H9 (cell line): ENCODE measurements at regions not wholly inside any gene's neighbourhood (a gene's known extent, or its start where the extent isn't known, plus 50 kb on each side); places are given as distances from the start of the nearest gene placed in this dataset.

Source experiments
- DNase-seq: peaks from one replicate; pipeline ENCODE4 v3.0.0-alpha.2; 2017
- H2AFZ ChIP-seq: one replicate; pipeline ENCODE4 v1.6.1; 2013; ENCODE audit warnings: mild to moderate bottlenecking, low read length, control low read depth, moderate library complexity
- H2AK5ac ChIP-seq: 2 replicates; pipeline ENCODE4 v1.6.1; 2013; ENCODE audit warnings: low read length, control low read depth, mixed read lengths; ENCODE audit not compliant: insufficient read length
- H2BK120ac ChIP-seq: one replicate; pipeline ENCODE4 v1.6.1; 2013; ENCODE audit warnings: low read depth, mild to moderate bottlenecking, low read length, control low read depth, inconsistent platforms; ENCODE audit not compliant: poor library complexity, severe bottlenecking
- H2BK12ac ChIP-seq: 2 replicates; pipeline ENCODE4 v1.6.1; 2013; ENCODE audit warnings: low read length, control low read depth, mixed read lengths, low read depth; ENCODE audit not compliant: insufficient read length
- H2BK15ac ChIP-seq: 2 replicates; pipeline ENCODE4 v1.6.1; 2013; ENCODE audit warnings: low read depth, low read length, control low read depth
- H2BK20ac ChIP-seq: one replicate; pipeline ENCODE4 v1.6.1; 2013; ENCODE audit warnings: low read depth, mild to moderate bottlenecking, low read length, control low read depth, inconsistent platforms; ENCODE audit not compliant: poor library complexity, severe bottlenecking
- H2BK5ac ChIP-seq: 2 replicates; pipeline ENCODE4 v1.6.1; 2013; ENCODE audit warnings: low read length, control low read depth, mixed read lengths; ENCODE audit not compliant: insufficient read length
- H3K14ac ChIP-seq: 2 replicates; pipeline ENCODE4 v1.6.1; 2013; ENCODE audit warnings: low read length, control low read depth; ENCODE audit not compliant: insufficient read depth
- H3K18ac ChIP-seq: 2 replicates; pipeline ENCODE4 v1.6.1; 2013; ENCODE audit warnings: low read depth, mild to moderate bottlenecking, mixed read lengths, low read length, control low read depth; ENCODE audit not compliant: insufficient read length
- H3K23ac ChIP-seq: 2 replicates; pipeline ENCODE4 v1.6.1; 2013; ENCODE audit warnings: low read length, control low read depth, mixed read lengths, low read depth; ENCODE audit not compliant: insufficient read length
- H3K23me2 ChIP-seq: 2 replicates; pipeline ENCODE4 v1.6.1; 2013; ENCODE audit warnings: low read depth, mild to moderate bottlenecking, mixed read lengths, low read length, control low read depth; ENCODE audit not compliant: insufficient read length, poor library complexity, severe bottlenecking
- H3K27ac ChIP-seq: 2 replicates; pipeline ENCODE4 v1.5.1; 2013; ENCODE audit warnings: low read length, control low read depth, mixed read lengths, low read depth; ENCODE audit not compliant: insufficient read length
- H3K27me3 ChIP-seq: 2 replicates; pipeline ENCODE4 v1.6.1; 2013; ENCODE audit warnings: low read length, control low read depth, inconsistent platforms; ENCODE audit not compliant: insufficient read depth
- H3K4ac ChIP-seq: 2 replicates; pipeline ENCODE4 v1.6.1; 2013; ENCODE audit warnings: low read depth, mild to moderate bottlenecking, control low read depth, inconsistent platforms, low read length, moderate library complexity
- H3K4me1 ChIP-seq: 2 replicates; pipeline ENCODE4 v1.6.1; 2013; ENCODE audit warnings: low read length, control low read depth, inconsistent platforms; ENCODE audit not compliant: insufficient read depth
- H3K4me2 ChIP-seq: 2 replicates; pipeline ENCODE4 v1.6.1; 2013; ENCODE audit warnings: low read length, control low read depth, mixed read lengths; ENCODE audit not compliant: insufficient read length, insufficient read depth
- H3K56ac ChIP-seq: 2 replicates; pipeline ENCODE4 v1.6.1; 2013; ENCODE audit warnings: low read depth, mild to moderate bottlenecking, mixed read lengths, low read length, control low read depth; ENCODE audit not compliant: insufficient read length
- H3K79me1 ChIP-seq: 2 replicates; pipeline ENCODE4 v1.6.1; 2013; ENCODE audit warnings: low read depth, mild to moderate bottlenecking, moderate library complexity, low read length, control low read depth, inconsistent platforms; ENCODE audit not compliant: insufficient read depth, poor library complexity, severe bottlenecking
- H3K79me2 ChIP-seq: 2 replicates; pipeline ENCODE4 v1.6.1; 2013; ENCODE audit warnings: low read length, control low read depth, inconsistent platforms; ENCODE audit not compliant: insufficient read depth
- H3K9ac ChIP-seq: 2 replicates; pipeline ENCODE4 v1.6.1; 2013; ENCODE audit warnings: low read length, control low read depth, mixed read lengths; ENCODE audit not compliant: insufficient read length; ENCODE audit errors: extremely low read depth
- H3K9me3 ChIP-seq: one replicate; pipeline ENCODE4 v1.6.1; 2013; ENCODE audit warnings: low read depth, low read length, inconsistent platforms; ENCODE audit not compliant: control insufficient read depth
- H3T11ph ChIP-seq: one replicate; pipeline ENCODE4 v1.6.1; 2013; ENCODE audit warnings: mild to moderate bottlenecking, low read length, control low read depth, inconsistent platforms
- H4K20me1 ChIP-seq: one replicate; pipeline ENCODE4 v1.6.1; 2013; ENCODE audit not compliant: control insufficient read depth, insufficient read length, insufficient read depth
- H4K5ac ChIP-seq: 2 replicates; pipeline ENCODE4 v1.6.1; 2013; ENCODE audit warnings: low read depth, mild to moderate bottlenecking, mixed read lengths, low read length, control low read depth; ENCODE audit not compliant: insufficient read length
- H4K8ac ChIP-seq: replicated peaks from 2 replicates; pipeline ENCODE4 v1.6.1; 2013; ENCODE audit warnings: low read length, control low read depth, mixed read lengths, low read depth; ENCODE audit not compliant: insufficient read length
- H4K91ac ChIP-seq: 2 replicates; pipeline ENCODE4 v1.6.1; 2013; ENCODE audit warnings: low read depth, mild to moderate bottlenecking, moderate library complexity, mixed read lengths, low read length, control low read depth; ENCODE audit not compliant: insufficient read length
- H3K27ac Mint-ChIP-seq, 3 experiments: 2 replicates in 2 of 3; 3 replicates in 1 of 3; pipeline ENCODE4 v1.8.0; 2020 to 2021; ENCODE audit warnings: mixed read lengths in 3 of 3, mild to moderate bottlenecking in 1 of 3, moderate library complexity in 1 of 3
- H3K27me3 Mint-ChIP-seq: 2 replicates; pipeline ENCODE4 v1.8.0; 2021; ENCODE audit warnings: low read depth, mild to moderate bottlenecking, moderate library complexity, mixed read lengths
- H3K36me3 Mint-ChIP-seq, 3 experiments: 2 replicates in 2 of 3; 3 replicates in 1 of 3; pipeline ENCODE4 v1.8.0; 2020 to 2021; ENCODE audit warnings: low read depth in 3 of 3, mixed read lengths in 3 of 3; ENCODE audit not compliant: insufficient read depth in 1 of 3
- H3K4me1 Mint-ChIP-seq, 2 experiments: 2 replicates each; pipeline ENCODE4 v1.8.0; 2020; ENCODE audit warnings: mixed read lengths in 2 of 2
- H3K4me3 Mint-ChIP-seq, 2 experiments: 2 replicates in 1 of 2; 3 replicates in 1 of 2; pipeline ENCODE4 v1.8.0; 2020 to 2021; ENCODE audit warnings: mild to moderate bottlenecking in 2 of 2, mixed read lengths in 2 of 2, moderate library complexity in 1 of 2
- H3K9me3 Mint-ChIP-seq, 2 experiments: 2 replicates in 1 of 2; 3 replicates in 1 of 2; pipeline ENCODE4 v1.8.0; 2020; ENCODE audit warnings: mild to moderate bottlenecking in 2 of 2, mixed read lengths in 2 of 2, moderate library complexity in 1 of 2
- WGBS: extraction: QIAGEN DNeasy Blood & Tissue Kit; methylation state at CpG from one replicate; pipeline ENCODE4 v1.1.7; 2013; ENCODE audit warnings: missing lambda C conversion rate, low lambda C conversion rate, mixed read lengths; ENCODE audit not compliant: insufficient read length; ENCODE audit errors: extremely low coverage; 5-methylcytosine and 5-hydroxymethylcytosine counted together
- TF ChIP-seq, protein P1 (sequence below): fragments of 200-600 bp; sonication (generic); conservative IDR thresholded peaks from 3 replicates; pipeline ENCODE4 v1.8.0; 2021; ENCODE audit warnings: antibody characterized with exemption, mild to moderate bottlenecking

DNA sequence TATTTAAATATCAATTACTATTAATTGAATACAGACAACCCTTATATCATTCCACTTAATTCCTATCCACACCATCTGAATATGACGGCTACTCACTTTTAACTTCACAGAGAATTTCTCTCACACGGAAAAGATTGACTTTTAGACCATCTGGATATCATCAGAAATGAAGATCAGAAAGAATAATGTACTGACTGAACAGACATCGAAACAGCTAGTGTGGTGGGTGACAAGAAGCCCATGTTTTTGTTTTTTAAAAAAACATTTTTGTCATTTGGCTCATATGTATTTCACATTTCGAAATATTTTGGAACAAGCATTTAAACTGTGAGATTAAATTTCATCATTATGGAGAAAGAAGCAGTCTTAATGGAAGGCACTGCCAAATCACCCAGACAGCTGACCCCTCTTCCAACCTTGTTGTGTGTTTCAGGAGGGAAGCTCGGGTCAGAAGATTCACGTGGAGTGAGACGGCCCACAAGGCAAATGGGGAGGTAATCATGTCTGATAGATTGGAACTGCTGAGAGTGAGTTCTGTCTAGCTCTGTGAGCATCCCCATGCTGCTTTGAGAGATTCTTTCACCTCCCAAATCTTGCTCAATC lies 204.2 kb upstream of the RASGEF1B start:
- H3K27ac Mint-ChIP-seq, result no peak overlapping the region
- TF ChIP-seq, protein P1, sequence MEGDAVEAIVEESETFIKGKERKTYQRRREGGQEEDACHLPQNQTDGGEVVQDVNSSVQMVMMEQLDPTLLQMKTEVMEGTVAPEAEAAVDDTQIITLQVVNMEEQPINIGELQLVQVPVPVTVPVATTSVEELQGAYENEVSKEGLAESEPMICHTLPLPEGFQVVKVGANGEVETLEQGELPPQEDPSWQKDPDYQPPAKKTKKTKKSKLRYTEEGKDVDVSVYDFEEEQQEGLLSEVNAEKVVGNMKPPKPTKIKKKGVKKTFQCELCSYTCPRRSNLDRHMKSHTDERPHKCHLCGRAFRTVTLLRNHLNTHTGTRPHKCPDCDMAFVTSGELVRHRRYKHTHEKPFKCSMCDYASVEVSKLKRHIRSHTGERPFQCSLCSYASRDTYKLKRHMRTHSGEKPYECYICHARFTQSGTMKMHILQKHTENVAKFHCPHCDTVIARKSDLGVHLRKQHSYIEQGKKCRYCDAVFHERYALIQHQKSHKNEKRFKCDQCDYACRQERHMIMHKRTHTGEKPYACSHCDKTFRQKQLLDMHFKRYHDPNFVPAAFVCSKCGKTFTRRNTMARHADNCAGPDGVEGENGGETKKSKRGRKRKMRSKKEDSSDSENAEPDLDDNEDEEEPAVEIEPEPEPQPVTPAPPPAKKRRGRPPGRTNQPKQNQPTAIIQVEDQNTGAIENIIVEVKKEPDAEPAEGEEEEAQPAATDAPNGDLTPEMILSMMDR, result no peak
- no peak overlapping the region for H2BK15ac ChIP-seq

More for the DNA sequence above, 204.2 kb upstream of the RASGEF1B start:
- no peak overlapping the region for H3K14ac ChIP-seq
- H2BK120ac ChIP-seq, result no peak overlapping the region
- no peak overlapping the region for H3K23ac ChIP-seq
- H3K9ac ChIP-seq, result no peak overlapping the region
- no peak overlapping the region for H2BK20ac ChIP-seq
- no peak overlapping the region for H3K27ac ChIP-seq
- no peak overlapping the region for H3K4me2 ChIP-seq
- no peaks in the 10 kb centered on the region for H3K4me1 ChIP-seq
- no peak overlapping the region for H3K4ac ChIP-seq
- no peak overlapping the region for H4K91ac ChIP-seq
- H2BK12ac ChIP-seq, result no peak overlapping the region
- no peaks in the 10 kb centered on the region for H3K23me2 ChIP-seq
- no peak overlapping the region for H2BK5ac ChIP-seq
- H2AFZ ChIP-seq, result no peak overlapping the region
- Mint-ChIP-seq H3K27me3 (no peaks in the 10 kb centered on the region), H3K36me3 (no peaks in the 10 kb centered on the region), H3K9me3 (no peaks in the 10 kb centered on the region), H3K4me3 (no peak overlapping the region), H3K4me1 (no peaks in the 10 kb centered on the region)
- no peaks in the 10 kb centered on the region for H3K27me3 ChIP-seq
- H3K79me1 ChIP-seq, result no peaks in the 10 kb centered on the region
- no peaks in the 10 kb centered on the region for H3K9me3 ChIP-seq
- no peak for DNase-seq
- no peak overlapping the region for H4K8ac ChIP-seq
- H3K79me2 ChIP-seq, result no peaks in the 10 kb centered on the region
- H4K20me1 ChIP-seq, result no peaks in the 10 kb centered on the region
- H2AK5ac ChIP-seq, result no peak overlapping the region
- 100% methylated on average over 1 of the region's 7 CpGs for WGBS
- H3K18ac ChIP-seq, result no peak overlapping the region
- H3K56ac ChIP-seq, result no peak overlapping the region
- H4K5ac ChIP-seq, result no peak overlapping the region
- H3T11ph ChIP-seq, result no peak overlapping the region
